Natural killer cell (primary cell): ENCODE measurements at regions not wholly inside any gene's neighbourhood (a gene's known extent, or its start where the extent isn't known, plus 50 kb on each side); places are given as distances from the start of the nearest gene placed in this dataset.
"Not testable (repeated sequence)": the region's sequence is repeated elsewhere in the genome, so short reads cannot be mapped to it uniquely, and the experiment has no call there.

ENCODE experiments used
- ATAC-seq, 3 donors: fragments of 150-1000 bp in 2 of 3; fragments of 200-7000 bp in 1 of 3; cut with Tn5 transposase; 1 replicate in 1 of 3; 2 replicates in 2 of 3; pipeline ENCODE4 v1.10.0; 2021; ENCODE audit warnings: mild to moderate bottlenecking in 2 of 3, moderate library complexity in 2 of 3
- DNase-seq, 2 donors: peaks; one replicate each; pipeline versions ENCODE4 v3.0.0 to v3.0.0-alpha.2; 2013 to 2021; ENCODE audit warnings: mixed read lengths in 1 of 2
- H3K27ac ChIP-seq: one replicate; pipeline ENCODE4 v1.5.1; 2013; ENCODE audit warnings: mild to moderate bottlenecking, low read length
- H3K27me3 ChIP-seq: one replicate; pipeline ENCODE4 v1.6.1; 2013; ENCODE audit warnings: low read length; ENCODE audit not compliant: control insufficient read depth, insufficient read depth
- H3K36me3 ChIP-seq: one replicate; pipeline ENCODE4 v1.6.1; 2013; ENCODE audit warnings: low read length; ENCODE audit not compliant: control insufficient read depth, insufficient read depth
- H3K4me1 ChIP-seq: one replicate; pipeline ENCODE4 v1.6.1; 2013; ENCODE audit warnings: low read length; ENCODE audit not compliant: control insufficient read depth, insufficient read depth
- H3K4me3 ChIP-seq: one replicate; pipeline ENCODE4 v1.5.1; 2013; ENCODE audit warnings: low read length
- H3K9me3 ChIP-seq: one replicate; pipeline ENCODE4 v1.6.1; 2013; ENCODE audit warnings: low read length; ENCODE audit not compliant: control insufficient read depth, insufficient read depth
- H3K27ac Mint-ChIP-seq, 2 donors: one replicate each; pipeline ENCODE4 v1.8.0; 2022; ENCODE audit warnings: mild to moderate bottlenecking in 2 of 2, mixed read lengths in 2 of 2, moderate library complexity in 1 of 2
- H3K27me3 Mint-ChIP-seq, 2 donors: one replicate each; pipeline ENCODE4 v1.8.0; 2022; ENCODE audit warnings: low read depth in 2 of 2, mixed read lengths in 2 of 2
- H3K36me3 Mint-ChIP-seq: one replicate; pipeline ENCODE4 v1.8.0; 2022; ENCODE audit warnings: mixed read lengths
- H3K4me1 Mint-ChIP-seq, 2 donors: one replicate each; pipeline ENCODE4 v1.8.0; 2022; ENCODE audit warnings: mixed read lengths in 2 of 2
- H3K4me3 Mint-ChIP-seq: one replicate; pipeline ENCODE4 v1.8.0; 2022; ENCODE audit warnings: mild to moderate bottlenecking, moderate library complexity, mixed read lengths
- H3K9me3 Mint-ChIP-seq, 2 donors: one replicate each; pipeline ENCODE4 v1.8.0; 2022; ENCODE audit warnings: mixed read lengths in 2 of 2
- WGBS: methylation state at CpG from one replicate; pipeline ENCODE4 v1.1.7; 2013; ENCODE audit warnings: missing lambda C conversion rate; ENCODE audit not compliant: insufficient coverage; 5-methylcytosine and 5-hydroxymethylcytosine counted together
- intact Hi-C: fragments of 100-400 bp; cut with micrococcal nuclease; formaldehyde crosslinking; loops from one replicate; pipeline ENCODE4 v1.14.2; 2022
- TF ChIP-seq, protein P1 (sequence below): fragments of 200-600 bp; IDR thresholded peaks from one replicate; pipeline ENCODE4 v1.8.0; 2022; ENCODE audit warnings: antibody characterized with exemption

DNA sequence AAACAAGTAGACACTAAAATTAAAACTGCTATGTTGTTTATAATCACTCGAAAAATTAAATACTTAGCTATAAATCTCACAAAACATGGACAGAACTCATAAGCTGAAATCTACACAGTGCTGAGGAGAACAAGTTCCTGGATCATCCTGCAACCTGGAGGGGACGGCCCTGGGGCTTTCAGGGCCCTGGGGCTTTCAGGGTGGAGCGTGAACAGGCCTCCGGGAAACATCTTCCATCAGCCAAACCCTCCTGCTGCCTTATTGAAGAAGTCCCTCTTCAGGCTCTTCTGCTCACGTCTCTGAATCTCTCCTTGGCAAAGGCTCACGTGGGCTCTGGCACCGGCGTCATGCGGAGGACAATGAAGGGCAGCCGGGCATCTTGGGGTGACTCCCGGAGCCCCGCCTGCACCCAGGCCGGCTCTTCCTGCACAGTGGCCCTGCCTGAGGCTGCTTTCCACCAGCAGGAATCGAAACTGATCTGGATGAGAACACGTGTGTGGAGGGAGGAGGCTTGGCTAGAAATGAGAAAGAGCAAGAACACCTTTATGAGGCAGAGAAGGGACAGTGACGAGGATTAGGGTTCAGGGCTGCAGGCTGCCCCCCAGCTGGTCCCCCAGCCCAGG is 127.3 kb downstream of the CDRT15L2 start:
- no peak for ATAC-seq
- 90% methylated on average over 16 of the region's 16 CpGs for WGBS
- DNase-seq: no peak
- H3K4me1 ChIP-seq: peaks cover 24% of the 10 kb centered on the region
- no peaks in the 10 kb centered on the region for H3K36me3 Mint-ChIP-seq
- no peaks in the 10 kb centered on the region for H3K27me3 ChIP-seq
- no peaks in the 10 kb centered on the region for H3K9me3 Mint-ChIP-seq
- no peak overlapping the region for H3K4me3 Mint-ChIP-seq
- no peak overlapping the region for H3K27ac Mint-ChIP-seq
- intact Hi-C loops: no loop called here
- H3K27me3 Mint-ChIP-seq: no peaks in the 10 kb centered on the region
- no peak overlapping the region for H3K4me3 ChIP-seq
- no peak overlapping the region for H3K27ac ChIP-seq
- peaks cover 34 to 39% of the 10 kb centered on the region in 2 donors for H3K4me1 Mint-ChIP-seq
- H3K36me3 ChIP-seq: no peaks in the 10 kb centered on the region
- no peaks in the 10 kb centered on the region for H3K9me3 ChIP-seq
- TF ChIP-seq, protein P1, sequence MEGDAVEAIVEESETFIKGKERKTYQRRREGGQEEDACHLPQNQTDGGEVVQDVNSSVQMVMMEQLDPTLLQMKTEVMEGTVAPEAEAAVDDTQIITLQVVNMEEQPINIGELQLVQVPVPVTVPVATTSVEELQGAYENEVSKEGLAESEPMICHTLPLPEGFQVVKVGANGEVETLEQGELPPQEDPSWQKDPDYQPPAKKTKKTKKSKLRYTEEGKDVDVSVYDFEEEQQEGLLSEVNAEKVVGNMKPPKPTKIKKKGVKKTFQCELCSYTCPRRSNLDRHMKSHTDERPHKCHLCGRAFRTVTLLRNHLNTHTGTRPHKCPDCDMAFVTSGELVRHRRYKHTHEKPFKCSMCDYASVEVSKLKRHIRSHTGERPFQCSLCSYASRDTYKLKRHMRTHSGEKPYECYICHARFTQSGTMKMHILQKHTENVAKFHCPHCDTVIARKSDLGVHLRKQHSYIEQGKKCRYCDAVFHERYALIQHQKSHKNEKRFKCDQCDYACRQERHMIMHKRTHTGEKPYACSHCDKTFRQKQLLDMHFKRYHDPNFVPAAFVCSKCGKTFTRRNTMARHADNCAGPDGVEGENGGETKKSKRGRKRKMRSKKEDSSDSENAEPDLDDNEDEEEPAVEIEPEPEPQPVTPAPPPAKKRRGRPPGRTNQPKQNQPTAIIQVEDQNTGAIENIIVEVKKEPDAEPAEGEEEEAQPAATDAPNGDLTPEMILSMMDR: no peak

DNA sequence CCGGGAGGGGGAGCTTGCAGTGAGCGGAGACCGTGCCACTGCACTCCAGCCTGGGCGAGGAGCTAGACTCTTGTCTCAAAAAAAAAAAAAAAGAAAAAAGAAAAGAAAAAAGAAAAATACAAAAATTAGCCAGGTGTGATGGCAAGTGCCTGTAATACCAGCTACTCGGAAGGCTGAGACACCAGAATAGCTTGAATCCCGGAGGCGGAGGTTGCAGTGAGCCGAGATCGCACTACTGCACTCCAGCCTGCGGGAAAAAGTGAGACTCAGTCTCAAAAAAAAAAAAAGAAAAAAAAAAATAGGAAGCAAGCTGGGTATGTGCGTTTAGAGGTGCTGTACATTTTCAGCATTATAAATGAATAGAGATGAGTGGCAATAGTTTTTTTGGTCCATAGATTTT is 129.3 kb downstream of the CDRT15L2 start:
- H3K9me3 ChIP-seq, H3K9me3 Mint-ChIP-seq, intact Hi-C loops, H3K4me3 ChIP-seq, H3K27ac ChIP-seq, H3K27ac Mint-ChIP-seq, H3K4me1 ChIP-seq, H3K36me3 Mint-ChIP-seq, DNase-seq, H3K36me3 ChIP-seq, H3K27me3 ChIP-seq, H3K27me3 Mint-ChIP-seq, ATAC-seq, H3K4me3 Mint-ChIP-seq: not testable (repeated sequence)
- H3K4me1 Mint-ChIP-seq: peaks cover 21 to 25% of the 10 kb centered on the region in 2 donors
- WGBS: 81% methylated on average over 11 of the region's 11 CpGs

DNA sequence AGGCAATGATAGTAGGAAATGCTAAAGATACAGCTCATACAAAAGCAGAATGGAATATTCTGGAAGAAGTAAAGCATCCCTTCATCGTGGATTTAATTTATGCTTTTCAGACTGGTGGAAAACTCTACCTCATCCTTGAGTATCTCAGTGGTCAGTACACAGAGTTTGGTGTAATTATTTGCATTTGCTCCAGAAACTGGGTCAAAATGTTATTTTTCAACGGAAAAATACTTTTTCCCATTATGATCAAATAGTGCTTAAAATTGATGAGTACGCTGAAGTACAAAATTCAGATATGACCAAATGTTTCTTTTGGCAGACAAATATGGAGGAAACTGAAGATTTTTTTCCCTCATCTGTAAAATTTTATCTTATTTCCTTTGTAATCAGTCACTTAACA is 137.0 kb downstream of the CDRT15L2 start:
- H3K27ac Mint-ChIP-seq, H3K27ac ChIP-seq, DNase-seq, H3K27me3 ChIP-seq, H3K4me1 ChIP-seq, H3K9me3 ChIP-seq, ATAC-seq, H3K4me3 ChIP-seq, H3K36me3 Mint-ChIP-seq, H3K9me3 Mint-ChIP-seq, H3K36me3 ChIP-seq, H3K4me3 Mint-ChIP-seq, H3K27me3 Mint-ChIP-seq, intact Hi-C loops: not testable (repeated sequence)
- peaks cover 0 to 12% of the 10 kb centered on the region in 2 donors for H3K4me1 Mint-ChIP-seq
- no CpG with 5 or more reads among the region's 3 CpGs for WGBS

DNA sequence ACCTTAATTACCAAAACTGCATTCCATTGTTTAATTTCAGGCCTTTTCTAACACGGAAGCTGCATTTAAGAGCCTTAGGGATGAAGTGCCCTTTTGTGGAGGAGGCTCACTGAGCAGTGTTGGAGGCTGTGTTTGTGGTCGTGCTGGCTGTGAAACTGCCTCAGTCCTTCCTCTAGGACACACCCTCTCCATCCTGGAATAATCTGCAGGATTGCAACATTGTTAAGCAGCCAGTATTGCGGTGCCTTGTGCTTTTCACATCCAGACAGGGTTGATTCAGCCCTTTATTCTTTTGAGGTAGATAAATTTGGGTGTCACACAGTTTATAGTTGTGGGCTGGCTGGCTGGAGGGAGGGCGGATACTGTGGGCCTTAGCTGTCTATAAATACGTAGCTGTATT is 141.6 kb downstream of the CDRT15L2 start:
- no peak overlapping the region for H3K4me3 Mint-ChIP-seq
- Histone ChIP-seq H3K36me3 (no peaks in the 10 kb centered on the region), H3K4me3 (no peak overlapping the region), H3K27me3 (no peaks in the 10 kb centered on the region), H3K27ac (no peak overlapping the region), H3K9me3 (no peaks in the 10 kb centered on the region), H3K4me1 (no peaks in the 10 kb centered on the region)
- no peaks in the 10 kb centered on the region for H3K27me3 Mint-ChIP-seq
- intact Hi-C loops: no loop called here
- no peaks in the 10 kb centered on the region for H3K9me3 Mint-ChIP-seq
- TF ChIP-seq, protein P1: no peak
- ATAC-seq: no peak
- no peak overlapping the region for H3K27ac Mint-ChIP-seq
- peaks cover 5 to 7% of the 10 kb centered on the region in 2 donors for H3K4me1 Mint-ChIP-seq
- H3K36me3 Mint-ChIP-seq: no peaks in the 10 kb centered on the region
- no peak for DNase-seq
- 89% methylated on average over 5 of the region's 5 CpGs for WGBS

DNA sequence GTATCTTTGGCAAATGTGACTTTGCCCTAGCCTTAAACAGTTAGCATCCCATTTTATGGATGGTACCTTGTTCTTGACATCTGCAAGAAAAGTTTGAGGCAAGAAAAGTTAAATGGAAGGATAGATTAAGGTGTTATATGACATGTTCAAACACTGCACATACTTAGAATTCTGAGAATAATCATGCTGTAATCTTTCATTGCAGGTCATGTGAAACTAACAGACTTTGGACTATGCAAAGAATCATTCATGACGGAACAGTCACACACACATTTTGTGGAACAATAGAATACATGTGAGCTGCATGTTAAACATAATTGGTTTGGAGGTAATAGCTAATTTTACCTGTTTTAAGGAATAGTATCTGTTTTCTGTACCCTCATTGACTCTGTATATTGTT is 144.9 kb downstream of the CDRT15L2 start:
- H3K36me3 Mint-ChIP-seq, H3K36me3 ChIP-seq, DNase-seq, H3K4me3 Mint-ChIP-seq, ATAC-seq, H3K27me3 ChIP-seq, H3K27me3 Mint-ChIP-seq, H3K4me1 Mint-ChIP-seq, H3K27ac ChIP-seq, H3K27ac Mint-ChIP-seq, H3K4me1 ChIP-seq, intact Hi-C loops, H3K9me3 ChIP-seq, H3K9me3 Mint-ChIP-seq, H3K4me3 ChIP-seq: not testable (repeated sequence)
- 100% methylated on average over 1 of the region's 1 CpG for WGBS

DNA sequence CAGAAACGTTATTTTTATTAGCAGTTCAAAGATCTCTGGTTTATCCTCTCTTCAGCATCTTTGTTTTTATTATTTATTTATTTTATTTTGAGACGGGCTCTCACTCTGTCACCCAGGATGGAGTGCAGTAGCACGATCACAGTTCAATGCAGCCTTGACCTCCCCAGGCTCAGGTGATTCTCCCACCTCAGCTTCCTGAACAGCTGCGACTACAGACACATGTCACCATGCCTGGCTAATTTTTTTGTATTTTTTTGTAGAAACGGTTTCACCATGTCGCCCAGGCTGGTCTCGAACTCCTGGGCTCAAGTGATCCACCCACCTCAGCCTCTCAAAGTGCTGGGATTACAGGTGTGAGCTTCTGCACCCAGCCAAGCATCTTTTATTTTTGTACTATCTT is 147.7 kb downstream of the CDRT15L2 start:
- H3K4me1 ChIP-seq, H3K9me3 ChIP-seq, H3K9me3 Mint-ChIP-seq, H3K36me3 Mint-ChIP-seq, DNase-seq, H3K27me3 Mint-ChIP-seq, H3K4me1 Mint-ChIP-seq, H3K27ac ChIP-seq, H3K27me3 ChIP-seq, H3K27ac Mint-ChIP-seq, H3K36me3 ChIP-seq, H3K4me3 ChIP-seq, H3K4me3 Mint-ChIP-seq, intact Hi-C loops, ATAC-seq: not testable (repeated sequence)
- 67% methylated on average over 6 of the region's 7 CpGs for WGBS
